Left hindlimb (tissue), 1 donor: ENCODE measurements at regions not wholly inside any gene's neighbourhood (a gene's known extent, or its start where the extent isn't known, plus 50 kb on each side); places are given as distances from the start of the nearest gene placed in this dataset.
A peak's percentile ranks its signal among the peaks of the same experiment; 100 is the strongest.

Experiments used
- DNase-seq: peaks from one replicate; pipeline ENCODE4 v3.0.0-alpha.2; 2018

DNA sequence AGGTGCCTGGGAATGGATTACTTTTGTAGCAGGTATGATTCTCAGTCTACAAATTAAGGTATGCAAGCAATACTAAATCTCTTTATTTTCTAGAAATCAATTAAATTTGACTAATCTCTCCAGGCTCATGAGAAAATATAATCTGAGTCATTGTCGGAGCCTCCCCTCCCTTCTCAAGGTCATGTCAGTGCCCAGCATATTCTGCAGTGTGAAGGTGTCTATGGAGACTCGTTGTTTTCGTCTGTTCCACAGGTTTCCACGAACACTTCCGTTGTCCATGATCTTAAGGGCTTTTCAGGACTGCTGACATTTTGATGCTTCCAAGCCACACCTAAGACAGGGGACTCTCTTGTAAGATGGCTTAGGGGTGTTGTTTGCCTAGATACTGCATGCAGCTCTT is 56.6 kb upstream of the SCOC start:
- DNase-seq: no peak

DNA sequence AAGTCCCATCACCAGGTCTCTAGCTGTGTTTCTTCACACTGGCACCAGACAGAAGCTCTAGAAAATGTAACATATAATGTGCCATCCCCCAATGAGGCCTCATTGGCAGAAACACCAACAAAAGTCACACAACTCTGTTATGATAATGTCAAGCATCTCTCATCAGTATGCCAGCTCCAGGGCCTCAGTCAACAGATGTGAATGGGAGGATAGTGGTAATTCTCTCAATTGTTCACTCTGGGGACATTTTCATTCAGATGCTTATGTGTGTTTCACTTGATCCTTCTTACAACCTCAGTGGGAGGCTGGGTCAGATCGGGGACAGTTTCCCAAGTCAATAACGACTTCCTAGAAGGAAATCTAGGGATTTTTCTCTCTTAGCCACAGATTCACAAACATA is 57.5 kb upstream of the SCOC start:
- DNase-seq: no peak

DNA sequence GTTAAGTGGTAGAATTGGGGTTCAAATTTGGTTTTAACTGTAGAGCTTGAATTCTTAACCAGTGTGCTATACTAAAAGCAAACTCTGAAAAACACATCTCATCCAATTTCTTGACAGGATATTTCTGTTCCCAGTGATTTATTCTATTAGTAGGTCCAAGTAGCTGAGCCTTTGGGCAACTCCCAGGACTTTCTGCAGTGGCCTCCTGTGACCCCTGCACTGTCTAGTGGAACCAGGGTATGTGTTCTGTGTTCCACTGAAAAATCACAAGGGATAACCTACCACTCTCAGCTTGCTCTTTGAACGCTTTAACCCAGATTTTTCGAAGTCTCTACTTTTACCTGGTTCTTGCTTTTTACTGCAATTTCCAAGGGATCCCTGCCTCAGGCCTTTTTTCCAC is 58.0 kb upstream of the SCOC start:
- DNase-seq: no peak

DNA sequence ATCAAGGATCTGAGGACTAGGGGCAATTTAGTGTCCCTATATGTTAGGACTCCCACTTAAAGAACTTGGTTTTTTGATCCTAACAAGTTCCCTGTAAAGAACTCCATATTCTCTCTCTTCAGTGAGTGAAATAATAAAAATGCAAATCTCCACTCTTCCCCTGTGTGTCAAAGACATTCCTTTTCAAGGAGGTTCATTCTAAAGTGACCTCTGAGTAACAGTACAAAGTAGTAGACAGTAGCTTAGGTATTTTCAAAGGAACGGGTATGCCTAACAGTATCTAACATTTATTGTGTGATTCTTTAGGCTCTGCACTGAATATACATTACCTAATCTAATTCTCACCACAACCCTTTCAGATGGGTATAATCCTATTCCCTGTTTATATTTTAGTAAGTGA is 58.4 kb upstream of the SCOC start:
- no peak for DNase-seq

DNA sequence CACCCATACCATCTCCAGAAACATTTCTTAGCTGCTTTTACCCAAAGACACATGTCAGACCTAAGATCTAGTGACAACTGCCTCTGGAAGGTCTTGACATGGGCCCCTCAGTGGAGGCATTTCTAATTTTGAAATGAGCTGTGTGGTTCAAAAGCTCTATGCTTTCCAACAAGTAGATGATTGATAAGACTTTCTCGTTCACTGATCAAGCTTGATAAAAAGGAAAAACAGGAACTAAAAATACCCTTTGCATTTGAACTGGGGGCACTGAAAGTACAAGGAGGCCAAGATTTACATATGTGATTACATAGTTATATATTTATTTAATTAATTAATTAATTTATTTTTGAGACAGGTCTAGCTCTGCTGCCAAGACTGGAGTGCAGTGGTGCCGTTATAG is 61.3 kb upstream of the SCOC start:
- DNase-seq: no peak

DNA sequence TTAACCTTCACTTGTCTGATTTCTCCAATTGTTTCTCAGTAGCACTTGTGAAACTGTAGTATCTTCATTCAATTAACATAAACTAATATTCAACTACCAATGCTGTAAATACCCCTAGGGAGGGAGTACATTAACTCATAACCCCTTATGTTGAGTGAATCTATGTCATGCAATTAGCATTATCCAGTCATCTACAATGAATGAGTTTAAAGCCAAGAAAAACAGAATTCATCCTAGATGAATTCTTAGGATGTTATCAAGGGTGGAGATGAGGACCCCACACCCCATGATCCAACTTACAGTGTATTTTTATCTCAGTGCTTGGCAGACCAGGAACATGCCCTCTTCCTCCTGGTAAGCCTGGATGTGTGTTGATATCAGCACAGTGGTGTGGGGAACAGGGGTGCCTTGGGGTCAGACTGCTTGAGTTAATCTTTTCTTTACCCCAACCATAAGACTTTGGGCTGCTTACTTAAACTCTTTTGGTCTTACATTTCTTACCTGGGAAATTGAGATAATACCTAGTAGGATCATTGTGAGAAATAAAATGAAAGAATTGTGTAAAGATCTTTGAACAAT is 62.1 kb upstream of the SCOC start:
- DNase-seq: no peak

DNA sequence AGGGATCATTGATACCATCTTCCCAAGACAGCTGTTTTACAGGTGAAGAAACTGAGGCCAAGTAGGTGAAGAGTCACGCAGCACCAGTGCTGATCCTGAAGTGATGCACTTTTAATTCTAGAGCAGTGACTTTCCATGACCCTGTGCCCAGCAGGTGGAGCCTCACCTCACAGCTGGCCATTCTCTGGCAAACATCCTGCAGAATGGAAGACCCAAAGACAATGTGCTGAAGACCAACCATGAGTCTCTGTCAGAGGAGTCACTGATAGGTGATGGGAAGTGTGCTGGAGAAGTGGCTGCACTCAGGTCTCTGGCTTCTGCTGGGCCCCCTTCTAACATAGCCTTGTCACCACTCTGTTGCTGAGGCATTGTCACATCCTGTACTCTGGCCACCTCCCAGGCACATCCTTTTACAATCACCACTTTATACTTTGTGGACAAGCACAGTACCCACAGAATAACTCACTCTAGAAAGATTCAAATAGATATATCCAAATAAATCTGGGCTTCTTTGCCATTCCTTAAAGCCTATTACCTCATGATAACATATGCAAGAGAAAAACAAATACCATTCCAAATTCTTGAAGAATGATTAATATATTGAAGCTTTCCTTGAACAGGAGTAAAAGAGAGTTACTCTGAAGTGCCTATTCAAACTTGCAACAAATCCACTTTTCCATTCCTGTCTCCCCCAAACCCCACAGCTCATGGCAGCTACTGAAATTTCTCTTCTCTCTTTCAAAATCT is 64.1 kb upstream of the SCOC start:
- DNase-seq: no peak

DNA sequence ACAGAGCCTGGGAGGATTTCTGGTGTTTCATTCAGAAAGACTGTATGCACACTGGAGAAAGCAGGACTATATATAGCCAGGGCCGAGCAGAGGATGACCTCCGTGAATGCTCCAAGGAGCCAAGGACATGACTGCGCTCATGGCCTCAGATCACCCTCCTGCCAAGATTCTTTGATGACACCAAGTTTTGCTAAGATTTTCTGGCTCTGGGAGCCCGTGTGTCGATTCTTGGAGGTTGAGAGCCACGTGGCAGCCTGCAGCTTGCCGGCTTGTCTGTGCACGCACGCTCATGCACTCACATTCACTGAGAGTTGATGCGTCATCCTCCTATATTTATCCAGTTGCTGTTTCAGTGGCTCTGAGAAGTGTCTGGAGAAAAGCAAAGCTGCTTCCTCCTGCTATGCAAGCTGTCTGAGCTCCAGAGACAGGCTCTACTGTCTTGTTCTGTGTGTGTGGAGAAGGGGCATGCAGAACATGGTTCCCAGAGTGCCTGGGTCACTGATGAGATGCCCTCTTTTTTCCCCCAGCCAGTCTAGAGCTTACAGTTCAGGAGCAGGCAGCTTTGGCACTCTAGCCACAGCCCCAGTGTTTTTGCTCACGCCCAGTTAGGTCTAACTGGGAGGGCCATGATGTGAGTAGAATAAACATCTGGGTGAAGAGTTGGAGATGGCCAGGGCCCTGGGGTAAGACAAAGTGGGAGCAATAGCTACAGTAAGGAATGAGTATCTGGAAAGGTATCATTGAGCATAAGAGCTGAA is 64.9 kb upstream of the SCOC start:
- peak; percentile 42 for DNase-seq

DNA sequence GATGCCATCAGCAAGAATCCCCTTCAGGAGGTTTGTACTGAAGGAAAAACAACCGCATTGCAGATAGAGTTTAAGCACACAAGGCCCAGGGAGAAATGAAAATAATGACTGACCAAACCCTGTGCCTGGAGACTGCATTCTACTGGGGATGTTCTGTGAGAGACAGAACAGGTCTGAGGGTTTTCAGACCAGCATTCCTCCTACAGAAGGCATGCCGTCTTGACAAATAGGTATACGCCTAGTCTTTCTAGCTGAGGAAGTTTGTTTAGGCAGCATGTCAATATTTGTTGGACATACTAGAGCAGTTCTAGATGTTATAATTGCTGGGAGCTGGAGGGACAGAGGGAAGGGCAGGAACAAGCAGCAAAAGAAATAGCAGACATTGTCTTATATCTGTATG is 68.4 kb upstream of the SCOC start:
- no peak for DNase-seq

DNA sequence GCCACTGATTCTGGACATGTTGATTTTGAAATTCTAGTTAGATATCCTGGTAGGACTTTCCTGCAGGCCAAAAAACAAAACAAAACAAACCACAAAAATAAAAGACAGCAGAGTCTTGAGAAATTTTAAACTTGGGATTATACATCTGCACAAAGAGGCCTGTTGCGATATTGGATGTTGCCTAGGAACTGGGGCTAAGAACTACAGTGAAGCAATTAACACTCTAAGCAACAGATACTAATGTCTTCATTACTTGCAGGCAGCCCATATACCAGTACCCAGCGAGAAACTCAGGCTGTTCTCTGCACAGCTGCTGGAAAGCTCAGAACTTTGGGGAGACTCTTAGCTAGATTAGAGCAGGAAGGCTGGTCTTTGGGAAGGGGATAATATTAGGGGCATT is 69.1 kb upstream of the SCOC start:
- DNase-seq: no peak

DNA sequence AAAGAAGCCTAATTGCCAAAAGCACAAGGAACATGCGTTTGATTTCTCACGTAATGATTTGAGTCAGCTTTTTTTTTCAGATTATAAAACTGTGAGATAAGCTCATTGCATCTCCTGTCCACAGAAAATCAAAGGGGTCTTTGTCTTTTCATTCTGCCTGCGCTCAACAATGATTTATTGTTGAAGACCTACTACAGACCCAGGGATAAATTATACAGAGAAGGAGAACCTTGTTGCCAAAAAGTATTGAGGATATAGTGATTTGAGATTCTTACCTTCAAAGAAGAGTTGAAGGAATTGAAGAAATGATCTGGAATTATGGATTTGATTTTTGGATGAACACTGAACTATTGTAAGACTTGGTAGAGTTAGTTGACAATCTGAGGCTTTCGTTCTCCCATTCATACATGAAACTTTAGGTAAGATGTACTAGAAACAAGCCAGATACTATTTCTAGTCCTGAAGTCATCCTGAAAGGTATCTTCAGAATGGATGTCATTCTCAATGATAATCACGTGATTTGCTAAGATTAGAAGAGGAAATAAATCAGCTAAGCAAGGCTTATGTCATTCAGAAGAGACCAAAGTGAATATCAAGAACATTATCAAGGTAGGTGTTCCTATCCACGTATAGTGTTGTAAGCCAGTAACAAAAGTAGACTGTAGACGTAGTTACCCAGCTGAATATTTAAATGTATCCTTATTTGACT is 71.1 kb upstream of the SCOC start:
- no peak for DNase-seq

DNA sequence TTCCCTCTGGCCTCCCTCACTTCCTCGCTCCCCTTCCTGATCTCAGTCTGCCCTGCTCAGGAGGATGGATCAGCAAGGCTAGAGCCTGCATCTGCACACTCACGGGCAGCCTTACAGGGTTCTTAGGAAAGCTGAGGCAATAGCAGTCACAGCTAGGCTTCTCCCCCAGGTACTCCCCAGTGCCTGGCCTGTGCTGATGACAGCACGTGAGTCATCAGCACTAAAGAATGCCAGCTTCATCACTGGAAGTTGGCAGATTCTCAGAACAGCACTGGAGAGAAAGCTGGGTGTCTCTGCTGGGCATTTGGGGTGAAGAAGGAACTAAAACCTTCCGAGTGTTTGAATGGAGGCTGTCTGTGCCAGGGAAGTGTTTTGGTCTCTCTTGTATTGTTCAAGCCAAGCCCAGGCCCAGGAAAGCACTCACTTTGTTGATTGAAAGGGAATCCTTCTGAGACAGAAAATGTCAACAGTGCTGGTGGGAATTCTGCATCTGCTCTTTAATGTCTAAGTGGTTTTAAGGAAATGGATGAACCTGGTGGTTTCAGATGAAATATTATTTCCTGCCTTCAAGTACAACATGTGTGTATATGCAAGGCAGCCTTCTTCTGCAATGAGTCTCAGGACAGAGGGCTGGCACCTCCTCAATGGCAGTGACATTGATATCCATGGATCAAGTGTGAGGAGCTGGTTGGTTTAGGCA is 73.0 kb upstream of the SCOC start:
- DNase-seq: no peak

DNA sequence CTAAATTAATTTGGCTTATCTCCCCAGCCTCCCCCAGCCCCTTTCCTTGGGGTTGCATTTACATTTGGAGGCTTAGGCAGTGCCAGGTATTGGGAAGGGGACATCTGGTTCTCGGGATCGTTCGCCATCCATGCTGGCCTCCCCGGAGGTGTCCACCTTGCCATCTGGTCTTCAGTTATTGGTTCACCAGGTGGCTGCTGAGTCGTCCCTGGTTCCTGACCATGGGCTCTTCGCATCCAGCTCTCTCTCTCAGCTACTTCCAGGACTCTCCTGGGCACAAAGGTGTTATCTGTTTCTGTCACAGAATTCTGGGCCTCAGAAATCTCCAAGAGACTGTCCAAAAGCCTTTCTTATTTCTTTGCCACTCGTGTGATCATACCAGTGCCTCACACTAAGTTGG is 75.4 kb upstream of the SCOC start:
- DNase-seq: no peak

DNA sequence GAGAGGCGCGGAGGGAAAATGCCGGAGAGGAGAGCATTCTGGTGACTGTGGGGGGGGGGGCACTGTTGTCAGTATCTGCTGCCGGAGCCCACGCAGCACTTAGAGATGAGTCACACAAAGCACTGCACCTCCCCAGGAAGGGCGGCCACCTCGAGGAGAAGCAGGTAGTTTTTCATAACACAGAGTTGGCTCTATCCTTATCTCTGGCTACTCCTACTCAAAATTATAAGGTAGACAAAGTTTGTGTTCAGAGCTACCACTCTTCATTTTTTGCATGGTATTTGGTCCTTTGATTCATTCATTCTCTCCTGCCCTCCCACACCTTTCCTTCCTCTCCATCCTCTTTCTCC is 76.2 kb upstream of the SCOC start:
- no peak for DNase-seq

DNA sequence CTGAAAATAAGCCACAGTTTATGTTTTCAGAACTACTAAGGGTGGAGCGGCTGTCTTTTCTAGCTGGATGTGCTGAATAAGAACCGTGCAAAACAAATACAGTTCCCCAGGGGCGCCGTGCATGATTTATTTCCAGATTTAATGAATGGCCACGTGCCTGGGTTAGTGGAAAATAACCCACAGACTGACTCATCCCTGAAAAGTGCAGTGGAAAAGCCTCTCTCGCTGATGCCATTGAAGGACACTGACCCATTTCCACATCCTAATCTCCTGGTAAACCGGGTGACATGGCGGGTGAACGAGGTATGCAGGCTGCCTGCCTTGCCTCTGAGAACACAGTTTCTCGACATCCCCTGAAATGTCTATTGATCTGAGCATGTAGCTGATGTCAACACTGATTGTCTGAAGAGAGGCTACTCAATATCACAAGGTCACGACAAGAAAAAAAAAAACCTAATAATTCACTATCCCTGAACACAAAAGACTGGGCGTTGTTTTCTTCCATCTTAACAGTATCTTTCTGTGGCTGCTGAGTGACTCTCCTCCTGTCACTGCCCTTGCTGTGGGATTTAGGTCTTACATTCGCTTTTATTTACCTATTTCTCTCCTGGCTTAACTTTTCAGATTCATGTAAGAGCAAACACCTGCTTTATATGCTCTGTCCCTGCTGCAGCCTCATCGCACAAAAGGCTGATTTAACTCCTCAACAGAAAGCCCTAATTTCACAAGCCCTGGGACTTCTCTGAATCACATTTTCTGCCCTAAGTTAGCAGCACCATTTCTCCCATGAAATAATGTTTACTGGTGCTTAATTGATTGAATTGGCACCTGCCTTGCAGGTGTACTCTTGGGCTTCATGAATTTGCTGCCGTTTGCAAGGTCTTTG is 76.9 kb upstream of the SCOC start:
- DNase-seq: peak; percentile 37

DNA sequence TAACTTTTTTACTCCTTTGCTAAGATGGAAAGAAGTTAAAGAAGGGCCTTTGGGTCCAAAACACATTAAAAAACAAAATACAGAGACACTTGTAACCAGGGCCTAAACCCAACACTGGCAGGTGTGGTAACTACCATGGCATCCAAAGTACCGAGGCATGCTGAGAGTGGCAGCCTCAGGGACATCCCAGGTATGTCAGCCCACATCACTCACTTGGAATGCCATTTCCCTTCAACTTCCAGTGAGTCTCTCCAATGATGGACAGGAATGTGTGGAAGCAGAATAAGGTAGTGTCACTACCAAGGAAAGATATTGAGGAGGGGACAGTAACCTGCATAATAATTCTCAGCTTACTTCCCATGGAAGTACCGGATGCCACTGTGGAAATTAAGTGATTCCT is 79.5 kb upstream of the SCOC start:
- DNase-seq: no peak

DNA sequence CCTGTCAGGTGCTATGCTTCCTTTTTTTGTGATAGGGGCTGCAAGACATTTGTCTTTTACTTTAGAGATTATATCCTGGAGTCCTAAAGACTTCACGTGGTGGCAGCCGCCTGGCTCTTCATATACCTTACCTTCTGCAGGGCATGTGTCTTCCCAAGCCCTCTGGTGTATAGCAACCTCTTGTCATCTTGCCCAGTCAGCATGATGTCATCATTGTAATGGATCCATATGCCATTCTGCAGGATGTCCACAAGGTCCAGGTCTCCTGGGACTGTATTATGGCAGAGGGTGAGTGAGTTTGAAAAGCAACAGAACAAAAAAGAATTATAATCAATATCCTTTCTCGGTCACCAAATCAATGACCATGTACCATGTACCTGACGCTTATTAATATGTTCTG is 82.2 kb upstream of the SCOC start:
- no peak for DNase-seq

DNA sequence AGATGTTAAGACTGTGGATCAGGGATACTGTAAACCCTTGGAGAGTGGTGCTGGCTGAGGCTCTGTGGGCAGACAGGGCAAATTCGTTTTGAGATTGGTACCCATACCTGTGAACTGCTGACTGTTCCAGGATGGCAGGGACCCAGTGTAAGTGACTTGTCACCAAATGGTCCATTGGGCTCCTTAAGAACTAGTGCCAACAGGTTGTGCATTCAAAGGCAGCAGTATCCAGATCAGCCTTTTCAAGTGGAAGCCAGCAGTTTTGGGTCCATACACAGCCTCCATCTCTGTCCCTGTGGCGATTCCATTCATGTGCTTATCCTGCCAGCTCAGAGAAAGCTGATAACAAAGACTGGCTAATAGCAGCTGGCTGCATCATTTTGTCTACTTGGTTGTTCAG is 84.0 kb upstream of the SCOC start:
- no peak for DNase-seq

DNA sequence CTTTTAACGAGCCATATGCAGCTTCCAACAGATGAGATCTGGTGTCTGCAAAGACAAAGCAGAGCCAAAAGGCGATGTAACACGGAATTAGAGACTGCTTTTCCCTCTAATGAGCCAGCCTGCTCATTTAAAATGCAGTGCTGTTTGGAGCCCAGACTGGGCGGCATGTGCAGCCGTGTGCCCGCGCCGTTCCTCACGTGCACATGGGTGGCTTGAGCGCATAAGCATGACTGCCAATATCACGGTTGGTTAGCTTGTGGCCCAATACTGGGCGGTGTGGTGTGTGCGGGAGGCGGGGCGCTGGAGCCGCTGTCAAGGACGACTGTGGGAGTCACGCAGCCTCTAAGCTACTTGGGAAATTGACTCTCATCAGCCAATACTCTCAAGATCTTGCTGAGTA is 87.0 kb upstream of the SCOC start:
- DNase-seq: no peak

DNA sequence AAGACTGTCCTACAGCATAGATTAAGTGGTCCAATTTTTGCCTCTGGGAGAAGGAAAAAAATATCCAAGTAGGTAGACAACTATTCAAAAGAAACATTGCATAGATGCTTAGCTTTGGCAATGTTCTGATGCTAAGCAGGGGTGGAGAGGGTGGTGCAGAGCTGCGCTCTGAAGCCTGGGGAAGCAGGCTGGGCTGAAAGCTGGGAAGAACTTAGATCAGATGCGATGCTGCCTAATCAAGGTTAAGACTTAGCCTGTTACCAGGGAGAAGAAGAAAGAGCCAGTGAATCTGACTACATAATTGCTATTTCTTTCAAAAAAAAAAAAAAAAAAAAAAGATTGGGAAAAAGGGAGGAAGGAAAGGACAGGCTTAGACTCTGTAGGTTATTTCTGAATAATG is 89.0 kb upstream of the SCOC start:
- DNase-seq: no peak

DNA sequence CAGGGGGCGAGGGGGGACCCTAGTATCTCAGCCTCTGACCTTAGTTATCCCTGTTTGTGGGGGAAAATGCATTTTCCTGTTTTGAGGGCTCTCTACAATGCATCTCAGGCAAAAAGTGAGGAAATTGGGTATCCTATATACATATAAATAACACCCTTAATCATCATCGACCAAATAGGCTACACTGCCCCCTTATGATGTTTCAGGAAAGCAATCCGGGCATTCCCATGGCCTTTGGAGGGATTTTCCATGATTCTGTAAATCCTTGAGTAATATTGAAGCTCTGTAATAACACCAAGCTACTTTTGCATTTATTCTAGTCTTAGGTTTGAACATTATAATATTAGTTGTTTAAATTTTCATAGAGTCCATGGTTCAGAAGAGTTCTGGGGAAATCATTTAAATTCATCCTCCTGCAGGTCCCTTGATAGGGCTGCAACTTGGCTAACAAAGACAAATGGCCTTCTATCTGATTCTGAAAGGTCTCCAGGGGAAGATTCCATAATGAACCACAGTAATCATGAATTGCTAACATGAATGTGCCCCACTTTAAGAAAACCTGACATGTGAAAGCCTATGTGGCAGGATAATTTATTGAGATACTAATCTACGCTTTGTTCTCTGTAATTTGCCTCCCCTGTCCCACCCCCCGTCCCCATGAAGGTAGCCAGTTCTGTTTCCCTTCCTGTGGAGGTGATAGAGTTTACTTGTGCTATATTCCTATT is 91.5 kb upstream of the SCOC start:
- no peak for DNase-seq

DNA sequence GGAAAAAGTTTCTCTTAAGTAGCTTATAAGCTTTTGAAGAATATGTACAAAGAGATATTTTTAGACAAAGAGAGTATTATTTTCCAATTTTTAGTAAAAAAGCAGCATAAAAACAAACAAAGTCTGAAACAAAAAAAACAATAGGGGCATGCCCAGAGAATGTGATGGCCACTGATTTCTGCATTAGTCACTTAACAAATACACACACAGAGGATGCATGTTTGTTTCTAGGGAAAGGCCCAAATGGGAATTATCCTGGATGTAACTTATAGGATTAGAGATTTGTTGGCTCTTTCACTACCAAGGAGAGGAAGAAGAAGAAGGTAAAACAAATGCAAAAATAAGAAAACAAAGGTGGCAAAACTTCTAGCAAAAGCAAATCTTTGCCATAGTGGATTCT is 95.9 kb upstream of the SCOC start:
- DNase-seq: no peak
